A673 (cell line): ENCODE measurements at regions not wholly inside any gene's neighbourhood (a gene's known extent, or its start where the extent isn't known, plus 50 kb on each side); places are given as distances from the start of the nearest gene placed in this dataset.

Experiments used
- CTCF ChIP-seq: fragments of 300-800, 200-600 bp; sonication (generic); conservative IDR thresholded peaks from 2 replicates; pipeline ENCODE4 v1.5.1; 2017; ENCODE audit warnings: low read depth, mild to moderate bottlenecking, antibody characterized with exemption, low read length, moderate library complexity, mixed read lengths
- EZH2 ChIP-seq: fragments of 200-600 bp; sonication (generic); IDR thresholded peaks from 2 replicates; pipeline ENCODE4 v1.6.1; 2017; ENCODE audit warnings: borderline replicate concordance, low read depth, mild to moderate bottlenecking, mixed read lengths, antibody characterized with exemption, low read length; ENCODE audit not compliant: poor library complexity, severe bottlenecking

- no peak for TF ChIP-seq CTCF
- TF ChIP-seq EZH2, result no peak
These were observed 172.3 kb upstream of the ADCY1 start for GRCh38 chr7:45401851-45402250.
